ENCODE measurements at regions not wholly inside any gene's neighbourhood (a gene's known extent, or its start where the extent isn't known, plus 50 kb on each side); places are given as distances from the start of the nearest gene placed in this dataset.

- no peak for ATAC-seq (ENCODE audit: poor library complexity)
- peaks cover 34% of the 10 kb centered on the region for H3K27me3 Mint-ChIP-seq
- no peaks in the 10 kb centered on the region for H3K4me1 Mint-ChIP-seq (ENCODE audit: low read depth)
- no peaks in the 10 kb centered on the region for H3K9me3 ChIP-seq (ENCODE audit: control insufficient read depth in 1 of 2, insufficient read depth in 1 of 2, low read length in 2 of 2)
- TF ChIP-seq CTCF (IDR thresholded peaks at IDR 0.05), result no peak
- H3K9me3 Mint-ChIP-seq, result no peaks in the 10 kb centered on the region
- no peaks in the 10 kb centered on the region for H3K4me1 ChIP-seq (ENCODE audit: insufficient read depth, low read length)
- intact Hi-C loops (cut with DNase I, micrococcal nuclease), result no loop called here
- H3K27me3 ChIP-seq (ENCODE audit: control insufficient read depth in 1 of 2, insufficient read depth in 2 of 2, low read length in 2 of 2), result peaks cover 0 to 6% of the 10 kb centered on the region in 2 experiments
- no peak overlapping the region for H3K27ac ChIP-seq (ENCODE audit: low read depth in 1 of 2, low read length in 2 of 2)
- POLR2A ChIA-PET, result no interaction called here
- no peaks in the 10 kb centered on the region for H3K36me3 Mint-ChIP-seq (ENCODE audit: low read depth)
- no peak overlapping the region for H3K27ac Mint-ChIP-seq
- no peaks in the 10 kb centered on the region for H3K36me3 ChIP-seq (ENCODE audit: insufficient read depth, low read length)
- no peak overlapping the region for H3K4me3 ChIP-seq (ENCODE audit: low read length)
- CTCF ChIA-PET, result no interaction called here
- no peak for DNase-seq
- no peak overlapping the region for H3K4me3 Mint-ChIP-seq
These were observed 253.9 kb downstream of the AGTPBP1 start for GRCh38 chr9:85487872-85488271.

- no peak overlapping the region for H3K27ac ChIP-seq (ENCODE audit: low read depth in 1 of 2, low read length in 2 of 2)
- Mint-ChIP-seq H3K4me1 (ENCODE audit: low read depth) (no peaks in the 10 kb centered on the region), H3K4me3 (no peak overlapping the region), H3K27ac (no peak overlapping the region), H3K27me3 (peaks cover 30% of the 10 kb centered on the region), H3K36me3 (ENCODE audit: low read depth) (no peaks in the 10 kb centered on the region), H3K9me3 (no peaks in the 10 kb centered on the region)
- ATAC-seq (ENCODE audit: poor library complexity) (no peak), DNase-seq (no peak)
- H3K4me1 ChIP-seq (ENCODE audit: insufficient read depth, low read length), result no peaks in the 10 kb centered on the region
- intact Hi-C loops (cut with DNase I, micrococcal nuclease), result no loop called here
- no peak overlapping the region for H3K4me3 ChIP-seq (ENCODE audit: low read length)
- no peaks in the 10 kb centered on the region for H3K9me3 ChIP-seq (ENCODE audit: control insufficient read depth in 1 of 2, insufficient read depth in 1 of 2, low read length in 2 of 2)
- ChIA-PET POLR2A (no interaction called here), CTCF (no interaction called here)
- H3K27me3 ChIP-seq (ENCODE audit: control insufficient read depth in 1 of 2, insufficient read depth in 2 of 2, low read length in 2 of 2), result peaks cover 0 to under 1% of the 10 kb centered on the region in 2 experiments
- TF ChIP-seq CTCF (IDR thresholded peaks at IDR 0.05), result no peak
- H3K36me3 ChIP-seq (ENCODE audit: insufficient read depth, low read length), result no peaks in the 10 kb centered on the region
These were observed 257.5 kb downstream of the AGTPBP1 start for GRCh38 chr9:85484235-85484634.

- no peak for DNase-seq
- no peak for TF ChIP-seq CTCF (IDR thresholded peaks at IDR 0.05)
These were observed 258.5 kb downstream of the AGTPBP1 start for GRCh38 chr9:85483208-85483607.

More at GRCh38 chr9:85483208-85483607, 258.5 kb downstream of the AGTPBP1 start:
- ChIA-PET CTCF (no interaction called here), POLR2A (no interaction called here)
- no peaks in the 10 kb centered on the region for H3K9me3 Mint-ChIP-seq
- intact Hi-C loops (cut with DNase I, micrococcal nuclease), result no loop called here
- H3K4me3 Mint-ChIP-seq, result no peak overlapping the region
- Histone ChIP-seq H3K4me3 (ENCODE audit: low read length) (no peak overlapping the region), H3K36me3 (ENCODE audit: insufficient read depth, low read length) (no peaks in the 10 kb centered on the region), H3K27me3 (ENCODE audit: control insufficient read depth in 1 of 2, insufficient read depth in 2 of 2, low read length in 2 of 2) (peaks cover 0 to 8% of the 10 kb centered on the region in 2 experiments), H3K9me3 (ENCODE audit: control insufficient read depth in 1 of 2, insufficient read depth in 1 of 2, low read length in 2 of 2) (no peaks in the 10 kb centered on the region), H3K4me1 (ENCODE audit: insufficient read depth, low read length) (no peaks in the 10 kb centered on the region), H3K27ac (ENCODE audit: low read depth in 1 of 2, low read length in 2 of 2) (no peak overlapping the region)
- H3K27me3 Mint-ChIP-seq, result peaks cover 25% of the 10 kb centered on the region
- no peak overlapping the region for H3K27ac Mint-ChIP-seq
- ATAC-seq (ENCODE audit: poor library complexity), result no peak
- no peaks in the 10 kb centered on the region for H3K4me1 Mint-ChIP-seq (ENCODE audit: low read depth)
- no peaks in the 10 kb centered on the region for H3K36me3 Mint-ChIP-seq (ENCODE audit: low read depth)
